Lower lobe of right lung (tissue), 2 donors: ENCODE measurements at regions not wholly inside any gene's neighbourhood (a gene's known extent, or its start where the extent isn't known, plus 50 kb on each side); places are given as distances from the start of the nearest gene placed in this dataset.

ENCODE experiments used
- ATAC-seq, 2 donors: fragments of 200-7000 bp; cut with Tn5 transposase; one replicate each; pipeline ENCODE4 v1.9.1; 2020 to 2022; ENCODE audit warnings: mild to moderate bottlenecking in 2 of 2, moderate library complexity in 2 of 2
- DNase-seq: peaks from one replicate; pipeline ENCODE4 v3.0.0-alpha.2; 2020
- H3K27ac ChIP-seq: fragments of 200-600 bp; one replicate; pipeline ENCODE4 v1.8.0; 2022
- H3K27me3 ChIP-seq: fragments of 200-600 bp; one replicate; pipeline ENCODE4 v1.8.0; 2022; ENCODE audit warnings: low read depth
- H3K36me3 ChIP-seq: fragments of 200-600 bp; one replicate; pipeline ENCODE4 v1.8.0; 2022; ENCODE audit warnings: mild to moderate bottlenecking
- H3K4me1 ChIP-seq: fragments of 200-600 bp; one replicate; pipeline ENCODE4 v1.8.0; 2022
- H3K4me3 ChIP-seq: fragments of 200-600 bp; one replicate; pipeline ENCODE4 v1.8.0; 2022; ENCODE audit warnings: mild to moderate bottlenecking
- H3K9me3 ChIP-seq: fragments of 200-600 bp; one replicate; pipeline ENCODE4 v1.8.0; 2022
- CTCF ChIP-seq: fragments of 200-600 bp; IDR thresholded peaks from one replicate; pipeline ENCODE4 v1.8.0; 2022; ENCODE audit warnings: antibody characterized with exemption, mild to moderate bottlenecking
- intact Hi-C: fragments of 100-400 bp; cut with DNase I; formaldehyde crosslinking; loops from one replicate; pipeline ENCODE4 v1.11.0; 2022
- donor health status: DM: no; HTN: yes; CAD: no; lungs with severe emphysema.

- peaks cover 30% of the 10 kb centered on the region for H3K36me3 ChIP-seq
- H3K4me1 ChIP-seq, result no peaks in the 10 kb centered on the region
- no peak overlapping the region for H3K4me3 ChIP-seq
- DNase-seq (no peak), ATAC-seq (no peak)
- H3K27me3 ChIP-seq, result no peaks in the 10 kb centered on the region
- no peak for TF ChIP-seq CTCF
- no peaks in the 10 kb centered on the region for H3K9me3 ChIP-seq
- H3K27ac ChIP-seq, result no peak overlapping the region
- intact Hi-C loops, result no loop called here
Observed at GRCh38 chr3:124658270-124658669, 72.0 kb upstream of the UMPS start.

GRCh38 chr3:124659175-124659574 is 71.1 kb upstream of the UMPS start:
- Histone ChIP-seq H3K27me3 (no peaks in the 10 kb centered on the region), H3K4me3 (no peak overlapping the region), H3K36me3 (peaks cover 30% of the 10 kb centered on the region), H3K4me1 (no peaks in the 10 kb centered on the region), H3K9me3 (no peaks in the 10 kb centered on the region), H3K27ac (no peak overlapping the region)
- no peak for TF ChIP-seq CTCF
- DNase-seq, result no peak
- ATAC-seq, result no peak
- intact Hi-C loops, result no loop called here

- Histone ChIP-seq H3K4me1 (no peaks in the 10 kb centered on the region), H3K9me3 (no peaks in the 10 kb centered on the region), H3K27ac (no peak overlapping the region), H3K4me3 (no peak overlapping the region), H3K27me3 (no peaks in the 10 kb centered on the region), H3K36me3 (peaks cover 30% of the 10 kb centered on the region)
- intact Hi-C loops, result no loop called here
- no peak for ATAC-seq
- no peak for DNase-seq
- no peak for TF ChIP-seq CTCF
Observed at GRCh38 chr3:124660599-124660998, 69.7 kb upstream of the UMPS start.

GRCh38 chr3:124663690-124664089 is 66.6 kb upstream of the UMPS start:
- TF ChIP-seq CTCF, result no peak
- DNase-seq, result no peak
- H3K9me3 ChIP-seq, result no peaks in the 10 kb centered on the region
- no peak overlapping the region for H3K27ac ChIP-seq
- no peaks in the 10 kb centered on the region for H3K27me3 ChIP-seq
- no peak overlapping the region for H3K4me3 ChIP-seq
- no peak for ATAC-seq
- no peaks in the 10 kb centered on the region for H3K4me1 ChIP-seq
- intact Hi-C loops, result no loop called here
- peaks cover 13% of the 10 kb centered on the region for H3K36me3 ChIP-seq

- no peak for DNase-seq
- Histone ChIP-seq H3K4me1 (no peaks in the 10 kb centered on the region), H3K27me3 (no peaks in the 10 kb centered on the region), H3K36me3 (peaks cover 6% of the 10 kb centered on the region), H3K9me3 (no peaks in the 10 kb centered on the region), H3K4me3 (no peak overlapping the region), H3K27ac (no peak overlapping the region)
- no peak for ATAC-seq
- intact Hi-C loops, result no loop called here
- no peak for TF ChIP-seq CTCF
Observed at GRCh38 chr3:124664804-124665203, 65.4 kb upstream of the UMPS start.

GRCh38 chr3:124666067-124666466 is 64.2 kb upstream of the UMPS start:
- no peak overlapping the region for H3K27ac ChIP-seq
- intact Hi-C loops, result no loop called here
- H3K9me3 ChIP-seq, result no peaks in the 10 kb centered on the region
- ATAC-seq (no peak), DNase-seq (no peak)
- no peak for TF ChIP-seq CTCF
- no peaks in the 10 kb centered on the region for H3K27me3 ChIP-seq
- H3K36me3 ChIP-seq, result peaks cover 5% of the 10 kb centered on the region
- no peak overlapping the region for H3K4me3 ChIP-seq
- no peaks in the 10 kb centered on the region for H3K4me1 ChIP-seq
